GM12875 (cell line): ENCODE measurements at regions not wholly inside any gene's neighbourhood (a gene's known extent, or its start where the extent isn't known, plus 50 kb on each side); places are given as distances from the start of the nearest gene placed in this dataset.
"Not testable (repeated sequence)": the region's sequence is repeated elsewhere in the genome, so short reads cannot be mapped to it uniquely, and the experiment has no call there.

Source experiments
- H3K4me3 ChIP-seq: one replicate; pipeline ENCODE4 v1.5.1; 2011; ENCODE audit warnings: low read depth, low read length, control low read depth
- CTCF ChIP-seq: IDR thresholded peaks from 2 replicates; pipeline ENCODE4 v1.5.1; 2011; ENCODE audit warnings: low read depth, mild to moderate bottlenecking, control low read depth, inconsistent platforms, low read length, moderate library complexity, borderline replicate concordance; ENCODE audit not compliant: insufficient read depth

GRCh38 chr2:180591947-180592346 is 388.5 kb upstream of the UBE2E3 start:
- no peak for TF ChIP-seq CTCF
- H3K4me3 ChIP-seq = no peak overlapping the region

- not testable (repeated sequence) for H3K4me3 ChIP-seq
These were observed 389.2 kb upstream of the UBE2E3 start for GRCh38 chr2:180591093-180591781.

- no peak for TF ChIP-seq CTCF
- no peak overlapping the region for H3K4me3 ChIP-seq
These were observed 396.8 kb upstream of the UBE2E3 start for GRCh38 chr2:180583441-180584140.

GRCh38 chr2:180579388-180579787 is 401.0 kb upstream of the UBE2E3 start:
- TF ChIP-seq CTCF = no peak

GRCh38 chr2:180578441-180578840 is 402.0 kb upstream of the UBE2E3 start:
- no peak for TF ChIP-seq CTCF
- no peak overlapping the region for H3K4me3 ChIP-seq

More at GRCh38 chr2:180579388-180579787, 401.0 kb upstream of the UBE2E3 start:
- no peak overlapping the region for H3K4me3 ChIP-seq

GRCh38 chr2:180577567-180577966 is 402.8 kb upstream of the UBE2E3 start:
- TF ChIP-seq CTCF = no peak

GRCh38 chr2:180573951-180574350 is 406.5 kb upstream of the UBE2E3 start:
- no peak overlapping the region for H3K4me3 ChIP-seq
- no peak for TF ChIP-seq CTCF

More at GRCh38 chr2:180577567-180577966, 402.8 kb upstream of the UBE2E3 start:
- H3K4me3 ChIP-seq = no peak overlapping the region
